AG09319 (cell line): ENCODE measurements at regions not wholly inside any gene's neighbourhood (a gene's known extent, or its start where the extent isn't known, plus 50 kb on each side); places are given as distances from the start of the nearest gene placed in this dataset.

ENCODE experiments used
- DNase-seq: peaks from one replicate; pipeline ENCODE4 v3.0.0-alpha.2; 2010; ENCODE audit warnings: low read depth; ENCODE audit errors: extremely low read depth
- TF ChIP-seq, protein P1 (sequence below): IDR thresholded peaks from 2 replicates; pipeline ENCODE4 v1.5.1; 2011; ENCODE audit warnings: low read depth, mild to moderate bottlenecking, inconsistent platforms, low read length, moderate library complexity

DNA sequence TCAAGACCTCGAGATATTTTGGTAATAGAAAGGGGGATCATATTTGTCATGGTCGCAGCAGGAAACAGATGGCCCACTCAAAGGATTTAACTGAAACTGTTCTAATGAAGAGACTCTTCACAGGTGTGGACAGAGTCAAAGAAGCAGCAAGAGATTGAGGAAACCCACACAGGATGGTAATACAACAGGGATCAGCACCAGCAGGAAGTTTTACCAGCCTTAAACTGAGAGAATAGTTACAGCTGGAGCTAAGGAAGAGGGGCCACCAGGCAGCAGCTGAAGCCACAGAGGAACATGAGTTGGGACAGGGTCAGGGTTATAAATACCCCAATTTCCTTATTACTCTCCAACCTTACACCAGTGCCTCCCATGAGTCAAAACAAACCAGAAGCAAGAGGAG is 131.8 kb upstream of the UBE2E2 start:
- TF ChIP-seq, protein P1, sequence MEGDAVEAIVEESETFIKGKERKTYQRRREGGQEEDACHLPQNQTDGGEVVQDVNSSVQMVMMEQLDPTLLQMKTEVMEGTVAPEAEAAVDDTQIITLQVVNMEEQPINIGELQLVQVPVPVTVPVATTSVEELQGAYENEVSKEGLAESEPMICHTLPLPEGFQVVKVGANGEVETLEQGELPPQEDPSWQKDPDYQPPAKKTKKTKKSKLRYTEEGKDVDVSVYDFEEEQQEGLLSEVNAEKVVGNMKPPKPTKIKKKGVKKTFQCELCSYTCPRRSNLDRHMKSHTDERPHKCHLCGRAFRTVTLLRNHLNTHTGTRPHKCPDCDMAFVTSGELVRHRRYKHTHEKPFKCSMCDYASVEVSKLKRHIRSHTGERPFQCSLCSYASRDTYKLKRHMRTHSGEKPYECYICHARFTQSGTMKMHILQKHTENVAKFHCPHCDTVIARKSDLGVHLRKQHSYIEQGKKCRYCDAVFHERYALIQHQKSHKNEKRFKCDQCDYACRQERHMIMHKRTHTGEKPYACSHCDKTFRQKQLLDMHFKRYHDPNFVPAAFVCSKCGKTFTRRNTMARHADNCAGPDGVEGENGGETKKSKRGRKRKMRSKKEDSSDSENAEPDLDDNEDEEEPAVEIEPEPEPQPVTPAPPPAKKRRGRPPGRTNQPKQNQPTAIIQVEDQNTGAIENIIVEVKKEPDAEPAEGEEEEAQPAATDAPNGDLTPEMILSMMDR = no peak
- DNase-seq = no peak

DNA sequence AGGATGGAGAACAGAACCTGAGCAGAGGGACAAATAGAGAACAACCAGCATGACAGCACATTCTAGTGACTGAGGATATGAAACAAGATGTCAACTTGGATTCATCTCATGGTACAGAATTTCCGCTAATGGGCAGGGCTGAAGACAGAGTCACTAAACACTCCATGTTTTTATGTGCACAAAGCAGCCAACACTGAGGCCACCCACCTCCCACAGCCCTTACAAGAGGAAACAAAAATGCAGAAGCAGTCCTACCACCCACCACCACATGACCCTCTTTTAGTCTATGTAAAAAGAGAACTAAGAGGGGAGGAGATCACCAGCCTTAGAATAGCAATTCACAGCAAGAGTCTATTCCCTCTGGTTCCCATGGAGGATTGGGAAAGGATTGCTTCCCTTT is 131.4 kb upstream of the UBE2E2 start:
- TF ChIP-seq, protein P1 = no peak
- DNase-seq = no peak

DNA sequence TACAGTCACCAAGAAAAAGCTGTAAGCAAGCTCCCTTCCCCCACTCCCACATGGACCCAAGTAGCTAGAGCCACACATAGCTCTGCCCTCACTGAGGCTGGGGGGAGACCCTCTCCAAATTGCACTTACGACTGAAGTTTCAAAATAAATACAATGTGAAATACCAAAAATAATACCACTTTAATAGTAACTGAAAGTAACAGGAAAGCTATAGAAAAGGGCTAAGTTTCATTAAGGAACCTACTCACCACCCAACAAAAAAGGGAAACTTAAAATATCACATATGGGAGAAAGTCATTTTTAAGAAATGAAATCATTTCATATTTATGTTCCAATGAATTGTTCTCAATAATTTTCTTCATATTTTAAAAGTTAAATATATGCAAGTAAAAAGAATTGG is 130.4 kb upstream of the UBE2E2 start:
- TF ChIP-seq, protein P1 = no peak
- DNase-seq = no peak

DNA sequence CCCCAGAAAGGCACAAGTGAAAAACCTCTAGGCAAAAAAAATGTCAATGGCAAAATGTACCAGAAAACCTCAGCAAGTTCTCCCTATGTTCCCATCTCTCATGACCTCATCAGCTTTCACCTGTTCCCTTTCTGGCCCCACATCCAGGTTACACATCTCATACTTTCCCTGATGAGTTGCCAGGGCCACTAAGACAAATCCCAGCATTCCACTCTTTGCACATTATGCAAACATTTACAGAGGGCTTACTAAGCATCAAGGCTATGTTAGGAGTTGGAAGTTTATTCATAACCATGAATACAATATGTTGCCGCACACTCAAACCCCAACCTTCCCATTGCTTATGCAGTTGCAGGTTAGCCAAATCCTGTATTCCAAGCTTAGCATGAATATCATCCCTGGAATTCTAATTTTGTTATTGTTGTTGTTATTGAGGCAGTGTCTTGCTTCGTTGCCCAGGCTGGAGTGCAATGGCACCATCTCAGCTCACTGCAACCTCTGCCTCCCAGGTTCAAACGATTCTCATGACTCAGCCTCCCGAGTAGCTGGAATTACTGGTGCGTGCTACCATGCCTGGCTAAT is 129.3 kb upstream of the UBE2E2 start:
- no peak for DNase-seq

DNA sequence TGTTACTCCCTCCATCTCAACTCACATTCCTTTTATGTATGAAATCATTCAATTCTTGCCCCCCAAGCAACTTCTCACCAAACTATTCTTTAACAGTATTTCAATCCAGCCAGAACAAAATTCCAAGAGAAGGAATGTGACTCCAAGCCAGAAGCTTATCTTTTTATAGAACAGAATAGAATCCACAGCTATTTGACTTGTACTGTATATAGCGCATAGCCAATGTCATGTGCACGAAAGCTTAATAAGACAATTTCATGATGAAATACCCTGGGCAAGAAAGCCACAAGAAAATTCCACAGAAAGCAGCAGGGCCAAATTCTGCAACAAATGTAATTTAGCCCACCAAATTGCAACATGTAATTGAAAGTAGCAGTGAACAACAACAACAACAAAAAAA is 127.6 kb upstream of the UBE2E2 start:
- no peak for DNase-seq
- TF ChIP-seq, protein P1 = no peak

More for the DNA sequence above, 129.3 kb upstream of the UBE2E2 start:
- TF ChIP-seq, protein P1 = no peak

DNA sequence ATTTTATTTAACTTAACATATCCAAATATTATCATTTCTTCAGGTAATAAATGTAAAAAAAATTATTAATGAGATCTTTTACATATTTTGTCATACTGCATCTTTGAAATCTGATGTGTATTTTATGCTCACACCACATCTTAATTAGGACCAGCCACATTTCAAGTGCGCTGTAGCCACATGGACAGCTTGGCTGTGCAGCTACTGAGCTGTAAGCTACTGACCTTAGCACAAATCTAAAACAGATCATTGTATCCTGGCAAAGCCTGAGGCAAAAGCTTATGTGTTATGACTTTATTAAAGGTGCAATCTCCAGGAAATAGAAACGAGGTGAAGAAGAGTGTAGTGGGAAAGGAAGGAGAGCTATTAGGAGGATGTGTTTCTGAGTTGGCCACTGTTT is 126.7 kb upstream of the UBE2E2 start:
- TF ChIP-seq, protein P1 = no peak
- no peak for DNase-seq

DNA sequence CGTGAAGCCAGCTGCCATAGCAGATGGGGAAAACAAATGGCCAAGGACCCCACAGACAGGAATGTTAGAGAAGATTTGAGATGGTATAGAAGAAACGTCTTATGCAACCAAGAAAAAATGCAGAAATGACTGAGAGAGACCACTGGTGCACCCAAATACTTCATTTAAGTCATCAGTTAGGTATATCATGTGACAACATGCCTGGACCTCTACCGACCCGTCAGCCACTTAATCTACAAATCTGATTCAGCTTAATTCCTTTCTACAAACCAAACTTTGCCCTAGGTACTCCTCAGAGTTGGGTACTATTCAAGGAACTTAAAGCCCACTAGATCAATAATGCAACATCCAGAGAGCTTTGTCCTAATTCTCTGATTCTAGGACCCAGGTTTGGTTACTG is 126.0 kb upstream of the UBE2E2 start:
- TF ChIP-seq, protein P1 = no peak
- DNase-seq = no peak
